Mucosa of descending colon (tissue), 3 donors: ENCODE measurements at regions not wholly inside any gene's neighbourhood (a gene's known extent, or its start where the extent isn't known, plus 50 kb on each side); places are given as distances from the start of the nearest gene placed in this dataset.

ENCODE experiments used
- ATAC-seq: fragments of 200-7000 bp; cut with Tn5 transposase; one replicate; pipeline ENCODE4 v1.9.1; 2020; ENCODE audit warnings: mild to moderate bottlenecking, moderate library complexity
- DNase-seq, 3 donors: peaks; one replicate each; pipeline ENCODE4 v3.0.0-alpha.2; 2020
- H3K36me3 ChIP-seq: fragments of 200-600 bp; one replicate; pipeline ENCODE4 v1.8.0; 2021; ENCODE audit warnings: low read depth, mild to moderate bottlenecking
- H3K4me1 ChIP-seq: fragments of 200-600 bp; one replicate; pipeline ENCODE4 v1.8.0; 2021; ENCODE audit warnings: low read depth, mild to moderate bottlenecking
- H3K4me3 ChIP-seq: fragments of 200-600 bp; one replicate; pipeline ENCODE4 v1.8.0; 2021; ENCODE audit warnings: mild to moderate bottlenecking
- H3K9me3 ChIP-seq: fragments of 200-600 bp; one replicate; pipeline ENCODE4 v1.8.0; 2021; ENCODE audit warnings: mild to moderate bottlenecking
- CTCF ChIP-seq: fragments of 200-600 bp; IDR thresholded peaks from one replicate; pipeline ENCODE4 v1.8.0; 2022; ENCODE audit warnings: antibody characterized with exemption, mild to moderate bottlenecking
- intact Hi-C, 2 donors: fragments of 100-400 bp; cut with DNase I in 1 of 2; cut with micrococcal nuclease in 1 of 2; formaldehyde crosslinking; loops; one replicate each; pipeline versions ENCODE4 v1.11.0 to v1.11.1; 2022; cut with DNase I, micrococcal nuclease
- donor health status: DM: no; HTN: no; CAD: no; lungs with moderate emphysema.
- donor health status: DM: no; HTN: no; CAD: no.
- donor health status: DM: no; HTN: yes; CAD: no.

GRCh38 chr4:147182041-147182440, 236.4 kb upstream of the TTC29 start:
- Histone ChIP-seq H3K4me1 (no peaks in the 10 kb centered on the region), H3K36me3 (no peaks in the 10 kb centered on the region), H3K9me3 (no peaks in the 10 kb centered on the region), H3K4me3 (no peak overlapping the region)
- no peak for TF ChIP-seq CTCF
- DNase-seq (no peak), ATAC-seq (no peak)
- intact Hi-C loops = no loop called here

DNA sequence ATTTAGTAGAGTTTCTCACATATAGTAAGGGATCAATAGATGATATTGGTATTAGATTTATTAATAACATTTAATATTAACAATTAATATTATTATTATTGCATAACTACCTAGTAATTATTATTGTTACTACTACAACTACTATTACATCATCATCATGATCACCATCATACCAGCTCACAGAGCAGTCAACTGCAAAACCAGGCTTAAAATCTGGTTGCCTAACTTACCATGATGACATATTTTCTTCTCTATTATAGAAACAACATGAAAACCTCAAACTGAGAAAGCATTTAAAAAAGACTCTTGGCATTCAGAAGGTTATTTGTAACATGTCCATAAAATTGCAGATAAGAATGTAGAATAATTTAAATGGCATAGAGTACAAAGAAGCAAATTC, 247.0 kb upstream of the TTC29 start:
- no peak for ATAC-seq
- Histone ChIP-seq H3K4me1 (no peaks in the 10 kb centered on the region), H3K36me3 (no peaks in the 10 kb centered on the region), H3K4me3 (no peak overlapping the region), H3K9me3 (peaks cover 6% of the 10 kb centered on the region)
- DNase-seq = no peak
- intact Hi-C loops = no loop called here
- TF ChIP-seq CTCF = no peak

GRCh38 chr4:147194114-147194513, 248.4 kb upstream of the TTC29 start:
- TF ChIP-seq CTCF = no peak
- intact Hi-C loops = no loop called here
- Histone ChIP-seq H3K36me3 (no peaks in the 10 kb centered on the region), H3K9me3 (no peaks in the 10 kb centered on the region), H3K4me3 (no peak overlapping the region), H3K4me1 (no peaks in the 10 kb centered on the region)
- DNase-seq (no peak), ATAC-seq (no peak)

- no peaks in the 10 kb centered on the region for H3K9me3 ChIP-seq
- H3K36me3 ChIP-seq = no peaks in the 10 kb centered on the region
- no peaks in the 10 kb centered on the region for H3K4me1 ChIP-seq
- ATAC-seq = no peak
- no peak overlapping the region for H3K4me3 ChIP-seq
- DNase-seq = no peak
- intact Hi-C loops = no loop called here
- TF ChIP-seq CTCF = no peak
Observed at GRCh38 chr4:147194604-147195003, 248.9 kb upstream of the TTC29 start.

- H3K9me3 ChIP-seq = no peaks in the 10 kb centered on the region
- no peak overlapping the region for H3K4me3 ChIP-seq
- ATAC-seq (no peak), DNase-seq (no peak)
- intact Hi-C loops = no loop called here
- no peaks in the 10 kb centered on the region for H3K36me3 ChIP-seq
- no peak for TF ChIP-seq CTCF
- H3K4me1 ChIP-seq = no peaks in the 10 kb centered on the region
Observed at GRCh38 chr4:147195386-147195785, 249.7 kb upstream of the TTC29 start.

DNA sequence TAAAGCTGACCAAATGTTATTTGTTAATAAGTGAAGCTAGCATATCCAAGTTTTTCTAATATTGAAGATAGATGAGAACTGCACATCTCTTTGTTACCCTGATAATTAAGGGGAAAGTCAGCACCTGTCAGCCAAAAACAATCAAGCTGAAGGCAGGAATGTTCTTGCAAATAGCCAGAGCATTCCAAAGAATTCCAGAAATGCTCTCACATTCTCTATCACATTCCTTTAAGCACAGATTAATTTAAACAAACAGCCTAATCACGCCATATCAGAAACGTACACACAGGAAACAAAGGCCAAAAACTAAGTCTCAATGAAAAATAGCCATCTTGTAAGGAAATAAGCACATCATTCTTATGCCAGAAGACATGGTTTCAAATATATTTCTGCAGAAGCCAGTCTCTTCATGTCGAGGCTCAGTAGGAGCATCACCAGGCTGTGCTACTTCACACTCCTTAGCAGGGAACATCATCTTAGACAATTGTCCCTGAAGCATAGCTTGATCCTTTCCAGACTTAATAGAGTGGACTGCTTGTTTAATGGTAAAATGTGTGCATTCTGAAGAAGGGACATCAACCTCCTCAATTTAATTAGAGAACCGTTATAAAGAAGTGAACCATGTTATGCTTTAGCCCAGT, 252.9 kb upstream of the TTC29 start:
- Histone ChIP-seq H3K36me3 (no peaks in the 10 kb centered on the region), H3K4me3 (no peak overlapping the region), H3K4me1 (no peaks in the 10 kb centered on the region), H3K9me3 (no peaks in the 10 kb centered on the region)
- ATAC-seq = no peak
- DNase-seq = no peak
- intact Hi-C loops = no loop called here
- no peak for TF ChIP-seq CTCF
